ENCODE measurements at regions not wholly inside any gene's neighbourhood (a gene's known extent, or its start where the extent isn't known, plus 50 kb on each side); places are given as distances from the start of the nearest gene placed in this dataset.

GRCh38 chr10:131653554-131654470 is 247.0 kb upstream of the PPP2R2D start:
- no peak for TF ChIP-seq CTCF (conservative IDR thresholded peaks at IDR 0.05; ENCODE audit: low read depth, low read length)
- TF ChIP-seq EZH2 (IDR thresholded peaks at IDR 0.05; ENCODE audit: low read length, unreplicated experiment): no peak
- no peak for TF ChIP-seq EZH2phosphoT487 (IDR thresholded peaks at IDR 0.05; ENCODE audit: borderline replicate concordance, low read length)
